GM21360 (cell line): ENCODE measurements at regions not wholly inside any gene's neighbourhood (a gene's known extent, or its start where the extent isn't known, plus 50 kb on each side); places are given as distances from the start of the nearest gene placed in this dataset.
"Not testable (repeated sequence)": the region's sequence is repeated elsewhere in the genome, so short reads cannot be mapped to it uniquely, and the experiment has no call there.

Source experiments
- ATAC-seq: cut with Tn5 transposase; IDR thresholded peaks from one replicate; pipeline ENCODE4 v1.9.1; 2021; ENCODE audit warnings: mild to moderate bottlenecking, moderate library complexity; ENCODE audit not compliant: unreplicated experiment

- ATAC-seq = no peak
These were observed 583.5 kb upstream of the TUSC1 start for GRCh38 chr9:26261503-26262330.

- no peak for ATAC-seq
These were observed 582.0 kb upstream of the TUSC1 start for GRCh38 chr9:26260238-26260637.

GRCh38 chr9:26247861-26248260, 569.6 kb upstream of the TUSC1 start:
- no peak for ATAC-seq

GRCh38 chr9:26244661-26245451, 566.6 kb upstream of the TUSC1 start:
- ATAC-seq = no peak

- no peak for ATAC-seq
These were observed 565.5 kb upstream of the TUSC1 start for GRCh38 chr9:26243726-26244125.

- ATAC-seq = no peak
These were observed 564.9 kb upstream of the TUSC1 start for GRCh38 chr9:26243029-26243697.

GRCh38 chr9:26240020-26240419, 561.8 kb upstream of the TUSC1 start:
- ATAC-seq = no peak

GRCh38 chr9:26237256-26237655, 559.0 kb upstream of the TUSC1 start:
- ATAC-seq = no peak

- ATAC-seq = no peak
These were observed 556.6 kb upstream of the TUSC1 start for GRCh38 chr9:26234865-26235264.

- no peak for ATAC-seq
These were observed 553.1 kb upstream of the TUSC1 start for GRCh38 chr9:26231391-26231790.

- no peak for ATAC-seq
These were observed 551.2 kb upstream of the TUSC1 start for GRCh38 chr9:26229324-26230054.

GRCh38 chr9:26228273-26228672, 550.0 kb upstream of the TUSC1 start:
- no peak for ATAC-seq

GRCh38 chr9:26221290-26221689, 543.0 kb upstream of the TUSC1 start:
- ATAC-seq = no peak

GRCh38 chr9:26220367-26220766, 542.1 kb upstream of the TUSC1 start:
- no peak for ATAC-seq

GRCh38 chr9:26219961-26220360, 541.7 kb upstream of the TUSC1 start:
- no peak for ATAC-seq

GRCh38 chr9:26216702-26217101, 538.5 kb upstream of the TUSC1 start:
- no peak for ATAC-seq

GRCh38 chr9:26214713-26215444, 536.6 kb upstream of the TUSC1 start:
- not testable (repeated sequence) for ATAC-seq

- no peak for ATAC-seq
These were observed 532.2 kb upstream of the TUSC1 start for GRCh38 chr9:26210338-26210851.

- no peak for ATAC-seq
These were observed 527.0 kb upstream of the TUSC1 start for GRCh38 chr9:26205261-26205660.

- ATAC-seq = no peak
These were observed 515.0 kb upstream of the TUSC1 start for GRCh38 chr9:26193237-26193636.
